Right renal cortex interstitium (tissue), 3 donors: ENCODE measurements at regions not wholly inside any gene's neighbourhood (a gene's known extent, or its start where the extent isn't known, plus 50 kb on each side); places are given as distances from the start of the nearest gene placed in this dataset.
"Not testable (repeated sequence)": the region's sequence is repeated elsewhere in the genome, so short reads cannot be mapped to it uniquely, and the experiment has no call there.

Experiments
- DNase-seq, 3 donors: peaks; one replicate each; pipeline ENCODE4 v3.0.0-alpha.2; 2013; ENCODE audit warnings: low read depth in 3 of 3, low spot score in 2 of 3

DNA sequence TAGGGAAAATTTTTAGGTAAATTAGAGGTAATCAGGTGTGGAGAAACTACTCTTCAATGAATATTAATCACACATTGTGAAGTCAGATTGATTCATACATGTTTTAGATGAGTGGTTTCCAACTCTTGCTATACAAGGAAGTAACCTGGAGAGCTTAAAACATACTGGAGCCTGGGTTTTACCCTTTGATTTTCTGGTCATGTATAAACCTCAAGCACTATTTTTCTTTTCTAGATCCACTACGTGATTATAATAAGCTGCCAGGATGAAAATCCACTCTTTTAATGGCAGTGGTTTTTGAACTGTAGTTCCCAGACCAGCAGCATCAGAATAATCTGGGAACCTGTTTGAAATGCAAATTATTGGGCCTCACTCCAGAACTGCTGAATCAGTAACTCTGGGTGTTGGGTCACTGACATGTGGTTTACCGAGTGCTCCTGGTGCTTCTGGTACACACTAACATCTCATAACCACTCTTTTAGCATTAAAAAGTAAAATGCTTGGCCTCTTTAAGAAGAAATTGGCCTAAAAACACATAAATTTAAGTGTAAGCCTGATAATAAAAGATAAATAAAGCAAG is 63.4 kb downstream of the DCAF12L1 start:
- DNase-seq: peak in 1 of 3 donors; percentile 0

DNA sequence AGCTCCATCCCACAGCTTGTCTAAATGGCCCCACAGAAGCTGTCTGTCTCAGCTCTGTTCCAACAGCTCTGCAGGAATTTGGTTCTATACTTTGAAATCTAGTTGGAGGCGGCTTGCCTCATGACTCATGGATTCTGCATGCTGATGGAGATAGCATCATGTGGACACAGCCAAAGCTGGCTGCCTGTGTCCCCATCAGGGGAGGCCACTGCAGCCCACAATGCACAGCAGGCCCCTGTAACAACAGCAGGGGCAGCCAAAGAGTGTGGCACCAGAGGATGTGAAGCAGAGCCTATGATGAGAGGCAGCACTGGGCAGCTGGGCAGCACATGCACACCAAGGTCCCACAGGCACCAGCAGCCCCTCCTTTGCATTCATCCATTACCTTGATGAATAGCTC is 67.2 kb downstream of the DCAF12L1 start:
- no peak for DNase-seq

DNA sequence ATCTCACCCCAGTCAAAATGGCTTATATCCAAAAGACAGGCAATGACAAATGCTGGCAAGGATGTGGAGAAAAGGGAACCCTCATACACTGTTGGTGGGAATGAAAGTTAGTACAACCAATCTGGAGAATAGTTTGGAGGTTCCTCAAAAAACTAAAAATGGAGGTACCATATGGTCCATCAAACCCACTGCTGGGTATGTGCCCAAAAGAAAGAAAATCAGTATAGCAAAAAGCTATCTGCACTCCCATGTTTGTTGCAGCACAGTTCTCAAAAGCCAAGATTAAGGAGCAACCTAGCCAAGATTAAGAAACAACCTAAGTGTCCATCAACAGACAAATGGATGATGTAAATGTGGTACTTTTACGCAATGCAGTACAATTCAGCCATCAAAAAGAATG is 70.7 kb downstream of the DCAF12L1 start:
- DNase-seq: no peak

DNA sequence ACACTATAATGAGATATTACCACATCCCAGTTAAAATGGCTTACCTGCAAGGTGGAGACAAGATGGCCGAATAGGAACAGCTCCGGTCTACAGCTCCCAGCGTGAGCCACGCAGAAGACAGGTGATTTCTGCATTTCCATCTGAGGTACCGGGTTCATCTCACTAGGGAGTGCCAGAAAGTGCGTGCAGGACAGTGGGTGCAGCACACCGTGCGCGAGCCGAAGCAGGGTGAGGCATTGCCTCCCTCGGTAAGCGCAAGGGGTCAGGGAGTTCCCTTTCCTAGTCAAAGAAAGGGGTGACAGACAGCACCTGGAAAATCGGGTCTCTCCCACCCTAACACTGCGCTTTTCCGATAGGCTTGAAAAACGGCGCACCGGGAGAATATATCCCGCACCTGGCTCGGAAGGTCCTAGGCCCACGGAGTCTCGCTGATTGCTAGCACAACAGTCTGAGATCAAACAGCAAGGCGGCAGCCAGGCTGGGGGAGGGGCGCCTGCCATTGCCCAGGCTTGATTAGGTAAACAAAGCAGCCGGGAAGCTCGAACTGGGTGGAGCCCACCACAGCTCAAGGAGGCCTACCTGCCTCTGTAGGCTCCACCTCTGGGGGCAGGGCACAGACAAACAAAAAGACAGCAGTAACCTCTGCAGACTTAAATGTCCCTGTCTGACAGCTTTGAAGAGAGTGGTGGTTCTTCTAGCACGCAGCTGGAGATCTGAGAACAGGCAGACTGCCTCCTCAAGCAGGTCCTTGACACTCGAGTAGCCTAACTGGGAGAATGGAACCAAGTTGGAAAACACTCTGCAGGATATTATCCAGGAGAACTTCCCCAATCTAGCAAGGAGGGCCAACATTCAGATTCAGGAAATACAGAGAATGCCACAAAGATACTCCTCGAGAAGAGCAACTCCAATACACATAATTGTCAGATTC is 92.5 kb downstream of the DCAF12L1 start:
- DNase-seq: not testable (repeated sequence)

DNA sequence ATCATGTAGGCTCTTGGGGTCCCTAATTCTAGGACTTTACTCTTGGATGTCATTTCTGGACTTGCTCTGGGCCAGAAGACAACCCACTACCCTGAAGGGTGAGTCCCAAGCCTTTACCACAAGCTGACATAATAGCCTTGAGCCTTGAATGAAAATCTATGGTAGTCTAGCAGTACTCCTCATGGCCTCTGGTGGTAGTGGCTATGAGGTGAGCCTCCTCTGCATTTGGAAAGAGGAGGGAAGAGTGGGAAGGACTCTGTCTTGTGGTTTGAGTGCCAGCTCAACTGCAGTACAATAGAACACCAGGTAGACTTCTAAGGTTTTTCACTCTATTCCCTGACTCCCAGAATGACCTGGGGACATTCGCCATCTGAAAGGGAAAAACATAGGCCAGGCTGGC is 96.5 kb downstream of the DCAF12L1 start:
- no peak for DNase-seq

DNA sequence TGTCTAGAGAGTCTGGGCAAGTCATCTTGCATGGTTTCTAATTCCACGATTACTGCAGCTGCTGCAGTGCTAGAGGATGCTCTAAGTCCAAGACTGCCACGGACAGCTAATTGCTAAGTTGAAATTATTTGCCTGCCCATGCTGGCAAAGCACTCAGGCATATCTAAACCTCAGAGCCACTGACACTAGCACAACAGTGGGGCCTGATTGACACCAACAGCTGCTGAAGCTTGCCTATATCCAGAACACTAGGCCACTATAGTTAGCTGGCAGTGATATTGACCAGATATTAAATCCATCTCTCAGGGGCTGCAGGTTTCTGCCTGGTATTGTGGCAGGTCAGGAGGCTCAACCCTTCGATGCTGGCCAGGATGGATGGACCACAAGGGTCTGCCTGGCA is 103.9 kb downstream of the DCAF12L1 start:
- no peak for DNase-seq
